ENCODE measurements at regions not wholly inside any gene's neighbourhood (a gene's known extent, or its start where the extent isn't known, plus 50 kb on each side); places are given as distances from the start of the nearest gene placed in this dataset.

DNA sequence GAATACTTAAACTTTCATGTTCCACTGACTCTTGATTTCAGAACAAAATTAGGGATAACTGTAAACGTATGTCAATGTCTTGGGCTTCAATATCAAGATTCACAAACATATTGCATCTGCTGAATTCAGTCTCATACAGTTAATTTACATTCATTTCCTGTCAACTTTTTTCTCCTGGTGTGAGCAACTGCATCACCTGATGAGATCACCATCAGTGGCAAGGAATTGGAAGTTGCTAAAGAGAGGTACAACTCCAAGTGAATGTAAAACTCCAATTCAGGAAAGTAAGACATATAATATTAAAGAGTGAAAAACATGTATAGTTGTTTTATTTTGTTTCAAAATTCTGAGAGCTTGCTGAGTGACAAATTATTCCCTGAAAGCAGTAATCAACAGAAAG is 1336.2 kb upstream of the C9orf72 start:
- TF ChIP-seq, protein P1, sequence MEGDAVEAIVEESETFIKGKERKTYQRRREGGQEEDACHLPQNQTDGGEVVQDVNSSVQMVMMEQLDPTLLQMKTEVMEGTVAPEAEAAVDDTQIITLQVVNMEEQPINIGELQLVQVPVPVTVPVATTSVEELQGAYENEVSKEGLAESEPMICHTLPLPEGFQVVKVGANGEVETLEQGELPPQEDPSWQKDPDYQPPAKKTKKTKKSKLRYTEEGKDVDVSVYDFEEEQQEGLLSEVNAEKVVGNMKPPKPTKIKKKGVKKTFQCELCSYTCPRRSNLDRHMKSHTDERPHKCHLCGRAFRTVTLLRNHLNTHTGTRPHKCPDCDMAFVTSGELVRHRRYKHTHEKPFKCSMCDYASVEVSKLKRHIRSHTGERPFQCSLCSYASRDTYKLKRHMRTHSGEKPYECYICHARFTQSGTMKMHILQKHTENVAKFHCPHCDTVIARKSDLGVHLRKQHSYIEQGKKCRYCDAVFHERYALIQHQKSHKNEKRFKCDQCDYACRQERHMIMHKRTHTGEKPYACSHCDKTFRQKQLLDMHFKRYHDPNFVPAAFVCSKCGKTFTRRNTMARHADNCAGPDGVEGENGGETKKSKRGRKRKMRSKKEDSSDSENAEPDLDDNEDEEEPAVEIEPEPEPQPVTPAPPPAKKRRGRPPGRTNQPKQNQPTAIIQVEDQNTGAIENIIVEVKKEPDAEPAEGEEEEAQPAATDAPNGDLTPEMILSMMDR (IDR thresholded peaks at IDR 0.05; ENCODE audit: low read length): no peak
- TF ChIP-seq EZH2 (IDR thresholded peaks at IDR 0.05; ENCODE audit: borderline replicate concordance, low read length): no peak
